ENCODE measurements at regions not wholly inside any gene's neighbourhood (a gene's known extent, or its start where the extent isn't known, plus 50 kb on each side); places are given as distances from the start of the nearest gene placed in this dataset.

DNA sequence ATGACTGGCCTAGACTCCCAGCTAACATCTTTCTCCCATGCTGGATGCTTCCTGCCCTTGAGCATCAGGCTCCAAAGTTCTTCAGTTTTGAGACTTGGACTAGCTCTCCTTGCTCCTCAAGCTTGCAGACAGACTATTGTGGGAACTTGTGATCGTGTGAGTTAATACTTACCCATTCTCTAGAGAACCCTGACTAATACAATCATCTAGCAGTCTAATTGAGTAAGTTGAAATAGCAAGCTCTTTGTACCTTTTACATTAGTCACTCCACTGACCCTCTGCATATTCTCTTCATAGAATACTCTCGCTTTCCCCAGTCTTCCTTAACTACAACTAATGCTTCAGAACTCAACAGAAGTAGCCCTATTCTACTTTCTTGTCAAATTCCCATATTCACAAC is 434.6 kb upstream of the NXPH2 start:
- Histone ChIP-seq H3K36me3 (ENCODE audit: control insufficient read depth, insufficient read depth, low read length) (no peaks in the 10 kb centered on the region), H3K4me3 (ENCODE audit: low read depth, low read length) (no peak overlapping the region), H3K27me3 (ENCODE audit: control insufficient read depth, insufficient read depth, low read length) (no peaks in the 10 kb centered on the region)
- DNase-seq (ENCODE audit: low read depth), result peak; percentile 15
- no peak for TF ChIP-seq CTCF (IDR thresholded peaks at IDR 0.05; ENCODE audit: insufficient read depth, low read length, severe bottlenecking)
- FAIRE-seq, result no peak

DNA sequence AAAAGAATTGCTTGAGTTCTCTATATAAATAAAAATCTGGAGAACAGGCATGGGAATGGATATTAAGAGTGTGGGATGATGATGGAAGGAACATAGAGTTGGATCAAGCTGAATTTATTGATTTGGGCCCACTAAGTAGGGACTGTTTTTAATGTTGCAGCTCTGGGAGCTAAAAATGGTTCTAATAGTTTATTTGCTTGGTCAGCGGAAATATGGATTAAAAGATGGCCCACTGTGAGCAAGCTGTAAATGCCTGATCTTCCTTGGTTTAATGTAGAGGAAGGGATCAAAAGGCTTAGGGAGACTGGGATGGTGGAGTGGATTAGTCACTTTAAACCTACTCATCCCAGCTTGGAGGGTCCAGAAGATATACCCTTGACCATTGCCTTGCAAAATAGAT is 429.4 kb upstream of the NXPH2 start:
- Histone ChIP-seq H3K36me3 (ENCODE audit: control insufficient read depth, insufficient read depth, low read length) (no peaks in the 10 kb centered on the region), H3K27me3 (ENCODE audit: control insufficient read depth, insufficient read depth, low read length) (no peaks in the 10 kb centered on the region), H3K4me3 (ENCODE audit: low read depth, low read length) (no peak overlapping the region)
- DNase-seq (ENCODE audit: low read depth) (no peak), FAIRE-seq (no peak)
- TF ChIP-seq CTCF (IDR thresholded peaks at IDR 0.05; ENCODE audit: insufficient read depth, low read length, severe bottlenecking), result no peak

DNA sequence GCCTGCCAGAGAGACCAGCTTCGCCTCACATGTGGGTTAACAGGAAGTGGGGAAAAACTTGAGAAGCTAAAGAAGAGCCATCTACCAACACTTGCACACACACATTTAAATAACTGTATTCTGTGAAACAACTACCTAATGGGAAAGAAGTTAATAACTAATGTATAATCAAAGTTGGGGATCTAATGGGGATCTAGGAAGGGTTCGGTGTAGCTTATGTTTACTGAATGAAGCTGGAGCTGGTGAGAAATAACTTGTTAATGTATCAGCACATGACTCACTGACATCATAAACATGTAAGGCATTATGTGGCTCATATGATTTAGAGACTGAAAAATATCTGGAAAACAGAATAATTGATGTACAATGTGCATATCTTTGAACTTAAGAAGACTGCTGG is 421.3 kb upstream of the NXPH2 start:
- FAIRE-seq (no peak), DNase-seq (ENCODE audit: low read depth) (peak; percentile 26)
- Histone ChIP-seq H3K36me3 (ENCODE audit: control insufficient read depth, insufficient read depth, low read length) (no peaks in the 10 kb centered on the region), H3K27me3 (ENCODE audit: control insufficient read depth, insufficient read depth, low read length) (no peaks in the 10 kb centered on the region), H3K4me3 (ENCODE audit: low read depth, low read length) (no peak overlapping the region)
- TF ChIP-seq CTCF (IDR thresholded peaks at IDR 0.05; ENCODE audit: insufficient read depth, low read length, severe bottlenecking), result no peak

GRCh38 chr2:139196754-139197153 is 416.6 kb upstream of the NXPH2 start:
- no peaks in the 10 kb centered on the region for H3K36me3 ChIP-seq (ENCODE audit: control insufficient read depth, insufficient read depth, low read length)
- FAIRE-seq (no peak), DNase-seq (ENCODE audit: low read depth) (no peak)
- H3K27me3 ChIP-seq (ENCODE audit: control insufficient read depth, insufficient read depth, low read length), result no peaks in the 10 kb centered on the region
- TF ChIP-seq CTCF (IDR thresholded peaks at IDR 0.05; ENCODE audit: insufficient read depth, low read length, severe bottlenecking), result no peak
- no peak overlapping the region for H3K4me3 ChIP-seq (ENCODE audit: low read depth, low read length)

DNA sequence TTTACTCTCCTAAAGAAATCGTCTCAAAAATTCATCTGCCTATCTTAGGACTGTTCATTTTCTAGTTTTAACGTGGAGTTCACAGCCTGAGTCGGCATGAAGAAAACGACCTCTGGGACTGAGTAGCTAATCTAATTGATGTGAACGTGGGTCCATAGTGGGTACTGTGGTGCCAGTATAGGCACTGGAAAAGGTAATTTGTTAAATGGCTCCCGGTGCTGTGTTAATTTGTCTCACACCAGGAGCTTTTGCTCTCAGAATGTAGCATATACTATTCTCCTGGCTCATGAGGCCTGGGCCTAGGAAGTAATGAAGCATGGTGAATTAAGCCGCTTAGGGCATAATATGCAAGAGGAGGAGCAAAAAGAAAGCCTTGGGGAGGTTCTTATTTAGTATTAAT is 414.4 kb upstream of the NXPH2 start:
- FAIRE-seq (no peak), DNase-seq (ENCODE audit: low read depth) (no peak)
- Histone ChIP-seq H3K4me3 (ENCODE audit: low read depth, low read length) (no peak overlapping the region), H3K27me3 (ENCODE audit: control insufficient read depth, insufficient read depth, low read length) (no peaks in the 10 kb centered on the region), H3K36me3 (ENCODE audit: control insufficient read depth, insufficient read depth, low read length) (no peaks in the 10 kb centered on the region)
- no peak for TF ChIP-seq CTCF (IDR thresholded peaks at IDR 0.05; ENCODE audit: insufficient read depth, low read length, severe bottlenecking)

- no peaks in the 10 kb centered on the region for H3K27me3 ChIP-seq (ENCODE audit: control insufficient read depth, insufficient read depth, low read length)
- no peak overlapping the region for H3K4me3 ChIP-seq (ENCODE audit: low read depth, low read length)
- no peak for FAIRE-seq
- no peak for DNase-seq (ENCODE audit: low read depth)
- TF ChIP-seq CTCF (IDR thresholded peaks at IDR 0.05; ENCODE audit: insufficient read depth, low read length, severe bottlenecking), result no peak
- no peaks in the 10 kb centered on the region for H3K36me3 ChIP-seq (ENCODE audit: control insufficient read depth, insufficient read depth, low read length)
Observed at GRCh38 chr2:139177041-139177440, 396.9 kb upstream of the NXPH2 start.
